Activated CD4-positive, alpha-beta T cell treated with anti-CD3 and anti-CD28 coated beads, Interleukin-2, amount 10 ng/mL, durations not matched to agents 7 days and 5 days (primary cell): ENCODE measurements at regions not wholly inside any gene's neighbourhood (a gene's known extent, or its start where the extent isn't known, plus 50 kb on each side); places are given as distances from the start of the nearest gene placed in this dataset.

Source experiments
- CTCF ChIA-PET: fragments of 350-600 bp; sonication (Branson Sonifier 250); formaldehyde crosslinking; loops from one replicate; lab custom pipeline; 2021; ENCODE audit warnings: antibody characterized with exemption; lab: Charles Lee
- POLR2A ChIA-PET: fragments of 350-600 bp; sonication (Branson Sonifier 250); formaldehyde crosslinking; loops from one replicate; lab custom pipeline; 2021; ENCODE audit warnings: antibody characterized with exemption; lab: Charles Lee
- DNase-seq: peaks from one replicate; pipeline ENCODE4 v3.0.0-alpha.2; 2020
- H3K27ac Mint-ChIP-seq: one replicate; pipeline ENCODE4 v1.8.0; 2021; ENCODE audit warnings: mild to moderate bottlenecking, moderate library complexity, mixed read lengths
- H3K27me3 Mint-ChIP-seq: one replicate; pipeline ENCODE4 v1.8.0; 2021; ENCODE audit warnings: mixed read lengths
- H3K36me3 Mint-ChIP-seq: one replicate; pipeline ENCODE4 v1.8.0; 2021; ENCODE audit warnings: low read depth, mixed read lengths
- H3K4me1 Mint-ChIP-seq: one replicate; pipeline ENCODE4 v1.8.0; 2021; ENCODE audit warnings: mixed read lengths
- H3K4me3 Mint-ChIP-seq: one replicate; pipeline ENCODE4 v1.8.0; 2021; ENCODE audit warnings: mild to moderate bottlenecking, moderate library complexity, mixed read lengths
- H3K9me3 Mint-ChIP-seq: one replicate; pipeline ENCODE4 v1.8.0; 2021; ENCODE audit warnings: mixed read lengths

- POLR2A ChIA-PET = no interaction called here
Observed at GRCh38 chr5:58231041-58231440, 228.8 kb downstream of the PLK2 start.

GRCh38 chr5:58228896-58229295 is 231.0 kb downstream of the PLK2 start:
- Mint-ChIP-seq H3K27me3 (peaks cover 2% of the 10 kb centered on the region), H3K36me3 (no peaks in the 10 kb centered on the region), H3K9me3 (no peaks in the 10 kb centered on the region), H3K27ac (no peak overlapping the region), H3K4me3 (no peak overlapping the region), H3K4me1 (no peaks in the 10 kb centered on the region)
- ChIA-PET CTCF (no interaction called here), POLR2A (no interaction called here)
- no peak for DNase-seq

More at GRCh38 chr5:58231041-58231440, 228.8 kb downstream of the PLK2 start:
- no peak overlapping the region for H3K4me3 Mint-ChIP-seq
- DNase-seq = no peak
- no peaks in the 10 kb centered on the region for H3K4me1 Mint-ChIP-seq
- H3K9me3 Mint-ChIP-seq = no peaks in the 10 kb centered on the region
- H3K27me3 Mint-ChIP-seq = peaks cover 2% of the 10 kb centered on the region
- no peaks in the 10 kb centered on the region for H3K36me3 Mint-ChIP-seq
- CTCF ChIA-PET = no interaction called here
- no peak overlapping the region for H3K27ac Mint-ChIP-seq

- H3K4me1 Mint-ChIP-seq = no peaks in the 10 kb centered on the region
- no peaks in the 10 kb centered on the region for H3K36me3 Mint-ChIP-seq
- POLR2A ChIA-PET = no interaction called here
- H3K27ac Mint-ChIP-seq = no peak overlapping the region
- peaks cover 2% of the 10 kb centered on the region for H3K27me3 Mint-ChIP-seq
- H3K4me3 Mint-ChIP-seq = no peak overlapping the region
- H3K9me3 Mint-ChIP-seq = no peaks in the 10 kb centered on the region
- no peak for DNase-seq
- CTCF ChIA-PET = no interaction called here
Observed at GRCh38 chr5:58227858-58228257, 232.0 kb downstream of the PLK2 start.

- ChIA-PET CTCF (no interaction called here), POLR2A (no interaction called here)
- no peaks in the 10 kb centered on the region for H3K27me3 Mint-ChIP-seq
- H3K9me3 Mint-ChIP-seq = no peaks in the 10 kb centered on the region
- no peak overlapping the region for H3K4me3 Mint-ChIP-seq
- H3K36me3 Mint-ChIP-seq = no peaks in the 10 kb centered on the region
- no peaks in the 10 kb centered on the region for H3K4me1 Mint-ChIP-seq
- H3K27ac Mint-ChIP-seq = no peak overlapping the region
- DNase-seq = no peak
Observed at GRCh38 chr5:58224661-58225060, 235.2 kb downstream of the PLK2 start.

- no peaks in the 10 kb centered on the region for H3K4me1 Mint-ChIP-seq
- no peak for DNase-seq
- CTCF ChIA-PET = no interaction called here
Observed at GRCh38 chr5:58224221-58224620, 235.7 kb downstream of the PLK2 start.

GRCh38 chr5:58215364-58215763 is 244.5 kb downstream of the PLK2 start:
- ChIA-PET POLR2A (no interaction called here), CTCF (no interaction called here)
- Mint-ChIP-seq H3K9me3 (no peaks in the 10 kb centered on the region), H3K4me1 (no peaks in the 10 kb centered on the region), H3K27me3 (peaks cover 4% of the 10 kb centered on the region), H3K36me3 (no peaks in the 10 kb centered on the region), H3K27ac (no peak overlapping the region), H3K4me3 (no peak overlapping the region)
- no peak for DNase-seq

More at GRCh38 chr5:58224221-58224620, 235.7 kb downstream of the PLK2 start:
- Mint-ChIP-seq H3K36me3 (no peaks in the 10 kb centered on the region), H3K27me3 (no peaks in the 10 kb centered on the region), H3K9me3 (no peaks in the 10 kb centered on the region), H3K27ac (no peak overlapping the region), H3K4me3 (no peak overlapping the region)
- POLR2A ChIA-PET = no interaction called here

- DNase-seq = no peak
- no peak overlapping the region for H3K27ac Mint-ChIP-seq
- no peak overlapping the region for H3K4me3 Mint-ChIP-seq
- H3K27me3 Mint-ChIP-seq = peaks cover 4% of the 10 kb centered on the region
- H3K4me1 Mint-ChIP-seq = no peaks in the 10 kb centered on the region
- ChIA-PET POLR2A (no interaction called here), CTCF (no interaction called here)
- H3K9me3 Mint-ChIP-seq = no peaks in the 10 kb centered on the region
- H3K36me3 Mint-ChIP-seq = no peaks in the 10 kb centered on the region
Observed at GRCh38 chr5:58211441-58211840, 248.4 kb downstream of the PLK2 start.

- DNase-seq = no peak
- H3K36me3 Mint-ChIP-seq = no peaks in the 10 kb centered on the region
- H3K27me3 Mint-ChIP-seq = peaks cover 4% of the 10 kb centered on the region
- no peak overlapping the region for H3K27ac Mint-ChIP-seq
- H3K9me3 Mint-ChIP-seq = no peaks in the 10 kb centered on the region
- H3K4me3 Mint-ChIP-seq = no peak overlapping the region
- H3K4me1 Mint-ChIP-seq = no peaks in the 10 kb centered on the region
- POLR2A ChIA-PET = no interaction called here
- CTCF ChIA-PET = no interaction called here
Observed at GRCh38 chr5:58208674-58209073, 251.2 kb downstream of the PLK2 start.

GRCh38 chr5:58207076-58207475 is 252.8 kb downstream of the PLK2 start:
- H3K4me1 Mint-ChIP-seq = no peaks in the 10 kb centered on the region
- H3K4me3 Mint-ChIP-seq = no peak overlapping the region
- ChIA-PET POLR2A (no interaction called here), CTCF (no interaction called here)
- H3K27me3 Mint-ChIP-seq = peaks cover 6% of the 10 kb centered on the region
- no peak overlapping the region for H3K27ac Mint-ChIP-seq
- no peaks in the 10 kb centered on the region for H3K9me3 Mint-ChIP-seq
- DNase-seq = no peak
- H3K36me3 Mint-ChIP-seq = no peaks in the 10 kb centered on the region

- Mint-ChIP-seq H3K36me3 (no peaks in the 10 kb centered on the region), H3K4me1 (no peaks in the 10 kb centered on the region), H3K9me3 (no peaks in the 10 kb centered on the region), H3K4me3 (no peak overlapping the region), H3K27me3 (peaks cover 6% of the 10 kb centered on the region), H3K27ac (no peak overlapping the region)
- DNase-seq = no peak
- ChIA-PET CTCF (no interaction called here), POLR2A (no interaction called here)
Observed at GRCh38 chr5:58204966-58205365, 254.9 kb downstream of the PLK2 start.

- Mint-ChIP-seq H3K4me3 (no peak overlapping the region), H3K36me3 (no peaks in the 10 kb centered on the region), H3K4me1 (no peaks in the 10 kb centered on the region), H3K27ac (no peak overlapping the region), H3K9me3 (no peaks in the 10 kb centered on the region), H3K27me3 (peaks cover 9% of the 10 kb centered on the region)
- ChIA-PET CTCF (no interaction called here), POLR2A (no interaction called here)
- DNase-seq = no peak
Observed at GRCh38 chr5:58202941-58203444, 256.9 kb downstream of the PLK2 start.

- POLR2A ChIA-PET = no interaction called here
- H3K36me3 Mint-ChIP-seq = no peaks in the 10 kb centered on the region
- no peak overlapping the region for H3K4me3 Mint-ChIP-seq
- no peaks in the 10 kb centered on the region for H3K4me1 Mint-ChIP-seq
- H3K27me3 Mint-ChIP-seq = peaks cover 6% of the 10 kb centered on the region
- H3K27ac Mint-ChIP-seq = no peak overlapping the region
- no peaks in the 10 kb centered on the region for H3K9me3 Mint-ChIP-seq
- CTCF ChIA-PET = no interaction called here
- DNase-seq = no peak
Observed at GRCh38 chr5:58201922-58202648, 257.8 kb downstream of the PLK2 start.

GRCh38 chr5:58200451-58200850 is 259.4 kb downstream of the PLK2 start:
- Mint-ChIP-seq H3K27me3 (peaks cover 5% of the 10 kb centered on the region), H3K4me1 (no peaks in the 10 kb centered on the region), H3K9me3 (no peaks in the 10 kb centered on the region), H3K27ac (no peak overlapping the region), H3K4me3 (no peak overlapping the region), H3K36me3 (no peaks in the 10 kb centered on the region)
- ChIA-PET CTCF (no interaction called here), POLR2A (no interaction called here)
- DNase-seq = no peak

GRCh38 chr5:58199087-58199486 is 260.8 kb downstream of the PLK2 start:
- peaks cover 5% of the 10 kb centered on the region for H3K27me3 Mint-ChIP-seq
- H3K36me3 Mint-ChIP-seq = no peaks in the 10 kb centered on the region
- no peak overlapping the region for H3K27ac Mint-ChIP-seq
- ChIA-PET CTCF (no interaction called here), POLR2A (no interaction called here)
- no peak overlapping the region for H3K4me3 Mint-ChIP-seq
- no peaks in the 10 kb centered on the region for H3K9me3 Mint-ChIP-seq
- no peak for DNase-seq
- H3K4me1 Mint-ChIP-seq = no peaks in the 10 kb centered on the region
